Fibroblast of lung (primary cell): ENCODE measurements at regions not wholly inside any gene's neighbourhood (a gene's known extent, or its start where the extent isn't known, plus 50 kb on each side); places are given as distances from the start of the nearest gene placed in this dataset.

ENCODE experiments used
- DNase-seq, 2 donors: peaks; one replicate each; pipeline versions ENCODE4 v3.0.0 to v3.0.0-alpha.2; 2010; ENCODE audit warnings: low read depth in 2 of 2
- H2AFZ ChIP-seq: 2 replicates; pipeline ENCODE4 v1.5.1; 2012; ENCODE audit warnings: low read length, control low read depth, inconsistent platforms
- H3K27ac ChIP-seq: 2 replicates; pipeline ENCODE4 v1.5.1; 2011; ENCODE audit warnings: low read length, control low read depth; ENCODE audit not compliant: insufficient read depth
- H3K27me3 ChIP-seq: 2 replicates; pipeline ENCODE4 v1.5.1; 2011; ENCODE audit warnings: mild to moderate bottlenecking, low read length; ENCODE audit not compliant: control insufficient read depth, insufficient read depth
- H3K36me3 ChIP-seq: 2 replicates; pipeline ENCODE4 v1.5.1; 2011; ENCODE audit warnings: low read length; ENCODE audit not compliant: control insufficient read depth, insufficient read depth
- H3K4me1 ChIP-seq: 2 replicates; pipeline ENCODE4 v1.5.1; 2011; ENCODE audit warnings: low read length; ENCODE audit not compliant: control insufficient read depth, insufficient read depth; ENCODE audit errors: extremely low read depth
- H3K4me2 ChIP-seq: 2 replicates; pipeline ENCODE4 v1.5.1; 2011; ENCODE audit warnings: low read length, control low read depth; ENCODE audit not compliant: insufficient read depth; ENCODE audit errors: extremely low read depth
- H3K4me3 ChIP-seq, 4 experiments: fragments of 200-600 bp in 1 of 4; sonication (generic) in 1 of 4; replicated peaks in 1 of 4; 2 replicates each; pipeline ENCODE4 v1.5.1; 2011 to 2016; ENCODE audit warnings: low read length in 4 of 4, low read depth in 3 of 4, mild to moderate bottlenecking in 3 of 4, control low read depth in 2 of 4, inconsistent platforms in 1 of 4, mixed read lengths in 1 of 4; ENCODE audit not compliant: insufficient read depth in 1 of 4; ENCODE audit errors: control extremely low read depth in 1 of 4
- H3K79me2 ChIP-seq: 2 replicates; pipeline ENCODE4 v1.5.1; 2012; ENCODE audit warnings: mild to moderate bottlenecking, low read length, inconsistent platforms; ENCODE audit not compliant: control insufficient read depth, insufficient read depth
- H3K9ac ChIP-seq: 2 replicates; pipeline ENCODE4 v1.5.1; 2011; ENCODE audit warnings: mild to moderate bottlenecking, low read length, control low read depth; ENCODE audit not compliant: insufficient read depth
- H3K9me3 ChIP-seq: 2 replicates; pipeline ENCODE4 v1.5.1; 2012; ENCODE audit warnings: low read depth, low read length; ENCODE audit not compliant: control insufficient read depth, insufficient read depth
- H4K20me1 ChIP-seq: 2 replicates; pipeline ENCODE4 v1.5.1; 2011; ENCODE audit warnings: low read length; ENCODE audit not compliant: control insufficient read depth, insufficient read depth; ENCODE audit errors: extremely low read depth
- CTCF ChIP-seq, 2 donors: IDR thresholded peaks in 1 of 2; conservative IDR thresholded peaks in 1 of 2; 1 replicate in 1 of 2; 2 replicates in 1 of 2; pipeline ENCODE4 v1.5.1; 2011 to 2012; ENCODE audit warnings: low read length in 2 of 2, control low read depth in 1 of 2, inconsistent platforms in 1 of 2, low read depth in 1 of 2, mild to moderate bottlenecking in 1 of 2
- EZH2 ChIP-seq: IDR thresholded peaks from 2 replicates; pipeline ENCODE4 v1.5.1; 2012; ENCODE audit warnings: low read length, control low read depth, mild to moderate bottlenecking; ENCODE audit errors: missing control alignments

DNA sequence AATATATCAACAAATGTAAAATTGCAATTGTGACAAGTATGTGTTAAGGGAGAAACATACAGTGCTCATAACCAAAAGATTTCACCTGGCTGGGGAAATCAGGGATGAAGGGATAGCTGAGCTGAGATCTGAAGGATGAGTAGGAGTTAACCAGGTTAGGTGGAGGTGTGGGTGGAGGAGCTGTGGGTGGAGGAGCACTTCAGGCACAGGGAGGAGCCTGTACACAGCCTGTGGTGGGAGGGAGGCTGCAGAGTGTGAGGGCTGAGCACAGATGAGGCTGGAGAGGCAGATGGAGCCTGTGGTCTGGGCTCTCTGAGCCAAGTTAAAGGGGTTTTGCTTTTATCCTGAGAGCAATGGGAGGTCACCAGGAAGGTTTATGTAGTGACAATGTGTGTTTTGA lies 111.9 kb downstream of the XCL2 start:
- Histone ChIP-seq H2AFZ (no peak overlapping the region), H3K9me3 (no peaks in the 10 kb centered on the region), H3K4me1 (no peaks in the 10 kb centered on the region), H3K79me2 (no peaks in the 10 kb centered on the region), H4K20me1 (no peaks in the 10 kb centered on the region), H3K36me3 (no peaks in the 10 kb centered on the region), H3K9ac (no peak overlapping the region), H3K4me3 (no peak overlapping the region), H3K27ac (no peak overlapping the region), H3K27me3 (peaks cover 5% of the 10 kb centered on the region), H3K4me2 (no peak overlapping the region)
- TF ChIP-seq EZH2 (no peak), CTCF (conservative IDR thresholded peaks at IDR 0.05 in 1 of 2, IDR thresholded peaks at IDR 0.05 in 1 of 2; ENCODE audit: low read depth in 1 of 2, low read length in 2 of 2) (no peak)
- no peak for DNase-seq

GRCh38 chr1:168430321-168430720 lies 113.5 kb downstream of the XCL2 start:
- Histone ChIP-seq H3K79me2 (no peaks in the 10 kb centered on the region), H3K9ac (no peak overlapping the region), H3K9me3 (no peaks in the 10 kb centered on the region), H3K36me3 (no peaks in the 10 kb centered on the region), H3K4me3 (no peak overlapping the region), H3K27ac (no peak overlapping the region), H2AFZ (no peak overlapping the region), H3K27me3 (no peaks in the 10 kb centered on the region), H3K4me1 (no peaks in the 10 kb centered on the region), H3K4me2 (no peak overlapping the region), H4K20me1 (no peaks in the 10 kb centered on the region)
- no peak for DNase-seq
- TF ChIP-seq EZH2 = no peak
- no peak for TF ChIP-seq CTCF (conservative IDR thresholded peaks at IDR 0.05 in 1 of 2, IDR thresholded peaks at IDR 0.05 in 1 of 2; ENCODE audit: low read depth in 1 of 2, low read length in 2 of 2)

DNA sequence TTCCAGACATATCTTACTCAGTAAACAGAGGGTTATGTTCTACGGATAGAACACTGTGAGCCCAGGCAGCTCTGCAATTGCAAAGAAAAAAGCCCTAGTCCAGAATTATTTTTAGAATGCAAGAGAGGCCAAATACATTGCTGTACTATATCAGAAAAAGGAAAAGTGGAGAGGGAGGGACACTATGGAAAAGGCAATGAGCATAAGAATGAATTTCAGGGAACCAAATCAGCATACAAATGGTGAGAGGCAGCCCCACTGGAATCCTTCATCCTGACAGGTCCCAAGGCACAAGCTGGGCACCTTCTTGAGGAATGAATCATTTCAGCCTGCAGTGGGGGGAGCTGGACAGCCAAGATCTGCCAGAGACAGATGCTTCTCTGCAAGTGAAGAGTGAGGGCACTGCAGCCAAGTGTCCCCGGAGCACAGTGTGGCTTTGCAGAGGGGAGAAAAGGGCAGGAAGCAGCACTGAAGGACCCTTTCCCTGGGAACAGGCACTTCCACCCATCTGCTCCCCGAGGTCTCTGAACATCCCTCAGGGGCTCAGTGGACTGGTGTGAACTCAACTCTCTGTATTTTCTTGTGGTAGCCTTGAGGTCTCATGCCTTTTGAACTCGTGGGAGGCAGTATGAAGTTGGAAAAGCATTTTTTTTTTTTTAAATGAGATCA lies 115.6 kb downstream of the XCL2 start:
- Histone ChIP-seq H3K79me2 (no peaks in the 10 kb centered on the region), H3K9me3 (no peaks in the 10 kb centered on the region), H3K9ac (no peak overlapping the region), H3K4me2 (no peak overlapping the region), H3K27ac (no peak overlapping the region), H3K4me3 (no peak overlapping the region), H2AFZ (no peak overlapping the region), H4K20me1 (no peaks in the 10 kb centered on the region), H3K27me3 (no peaks in the 10 kb centered on the region), H3K36me3 (no peaks in the 10 kb centered on the region), H3K4me1 (no peaks in the 10 kb centered on the region)
- TF ChIP-seq CTCF (conservative IDR thresholded peaks at IDR 0.05 in 1 of 2, IDR thresholded peaks at IDR 0.05 in 1 of 2; ENCODE audit: low read depth in 1 of 2, low read length in 2 of 2) = no peak
- TF ChIP-seq EZH2 = no peak
- peak in 1 of 2 donors; percentile 72 for DNase-seq
